Hepatocyte (in vitro differentiated cells): ENCODE measurements at regions not wholly inside any gene's neighbourhood (a gene's known extent, or its start where the extent isn't known, plus 50 kb on each side); places are given as distances from the start of the nearest gene placed in this dataset.
A peak's percentile ranks its signal among the peaks of the same experiment; 100 is the strongest.

Experiments used
- DNase-seq: peaks from one replicate; pipeline ENCODE4 v3.0.0-alpha.2; 2016; ENCODE audit warnings: low spot score
- H2AFZ ChIP-seq: fragments of 200-600 bp; sonication (generic); 2 replicates; pipeline ENCODE4 v1.6.0; 2016; ENCODE audit warnings: antibody characterized with exemption, mild to moderate bottlenecking
- H3K27ac ChIP-seq: fragments of 200-600 bp; sonication (generic); 2 replicates; pipeline ENCODE4 v1.5.1; 2016; ENCODE audit warnings: mild to moderate bottlenecking
- H3K27me3 ChIP-seq: fragments of 200-600 bp; sonication (generic); 2 replicates; pipeline ENCODE4 v1.6.1; 2016
- H3K36me3 ChIP-seq: fragments of 200-600 bp; sonication (generic); replicated peaks from 2 replicates; pipeline ENCODE4 v1.5.1; 2016; ENCODE audit warnings: low read depth; ENCODE audit not compliant: insufficient read depth
- H3K4me1 ChIP-seq: fragments of 200-600 bp; sonication (generic); 2 replicates; pipeline ENCODE4 v1.5.1; 2016; ENCODE audit warnings: mild to moderate bottlenecking, moderate library complexity; ENCODE audit not compliant: insufficient read depth
- H3K4me2 ChIP-seq: fragments of 200-600 bp; sonication (generic); 2 replicates; pipeline ENCODE4 v1.6.0; 2016
- H3K4me3 ChIP-seq: fragments of 200-600 bp; sonication (generic); 2 replicates; pipeline ENCODE4 v1.5.1; 2016; ENCODE audit warnings: mild to moderate bottlenecking
- H3K79me2 ChIP-seq: fragments of 200-600 bp; sonication (generic); 2 replicates; pipeline ENCODE4 v1.6.0; 2017; ENCODE audit warnings: mild to moderate bottlenecking
- H3K9me2 ChIP-seq: fragments of 200-600 bp; sonication (generic); replicated peaks from 2 replicates; pipeline ENCODE4 v1.6.0; 2017; ENCODE audit warnings: mild to moderate bottlenecking; ENCODE audit not compliant: insufficient read depth
- H3K9me3 ChIP-seq: fragments of 200-600 bp; sonication (generic); 2 replicates; pipeline ENCODE4 v1.5.1; 2016; ENCODE audit warnings: low read depth, mild to moderate bottlenecking
- H4K20me1 ChIP-seq: fragments of 200-600 bp; sonication (generic); 2 replicates; pipeline ENCODE4 v1.6.0; 2016; ENCODE audit warnings: mild to moderate bottlenecking; ENCODE audit not compliant: insufficient read depth, poor library complexity, severe bottlenecking
- EZH2 ChIP-seq: fragments of 200-600 bp; sonication (generic); IDR thresholded peaks from 2 replicates; pipeline ENCODE4 v1.6.1; 2016; ENCODE audit warnings: antibody characterized with exemption, mild to moderate bottlenecking, borderline replicate concordance
- EZH2phosphoT487 ChIP-seq: fragments of 200-600 bp; sonication (generic); IDR thresholded peaks from one replicate; pipeline ENCODE4 v1.6.1; 2018; ENCODE audit warnings: antibody characterized with exemption, mild to moderate bottlenecking, low read depth, moderate library complexity; ENCODE audit not compliant: unreplicated experiment, severe bottlenecking
- WGBS: methylation state at CpG from one replicate; pipeline ENCODE4 v1.1.6; 2016; ENCODE audit warnings: low lambda C conversion rate; ENCODE audit errors: missing lambda C conversion rate; 5-methylcytosine and 5-hydroxymethylcytosine counted together
- TF ChIP-seq, protein P1 (sequence below): fragments of 200-600 bp; sonication (generic); IDR thresholded peaks from 2 replicates; pipeline ENCODE4 v1.5.1; 2016; ENCODE audit warnings: antibody characterized with exemption, mild to moderate bottlenecking; ENCODE audit not compliant: poor library complexity

DNA sequence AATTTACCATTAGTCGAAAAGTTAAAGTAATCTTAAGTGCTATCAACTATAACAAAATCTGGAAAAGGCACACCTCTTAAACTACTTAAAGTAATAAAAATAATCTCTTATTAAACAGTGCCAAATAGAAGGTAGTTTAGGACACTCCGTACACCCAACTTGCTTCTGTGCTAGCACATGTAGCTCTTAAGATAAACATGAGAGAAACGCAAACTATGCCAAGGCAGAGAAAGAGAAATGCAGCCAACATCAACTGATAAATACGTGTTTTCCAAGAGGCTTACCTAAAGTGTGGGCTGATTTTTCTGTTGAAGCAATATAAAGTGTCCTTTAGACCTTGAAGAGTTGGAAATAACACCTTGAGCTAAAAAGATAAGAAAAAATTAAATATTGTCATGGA, 480.6 kb upstream of the DAB2 start:
- H2AFZ ChIP-seq, result no peak overlapping the region
- DNase-seq, result no peak
- H4K20me1 ChIP-seq, result no peaks in the 10 kb centered on the region
- TF ChIP-seq EZH2phosphoT487 (no peak), EZH2 (no peak)
- TF ChIP-seq, protein P1, sequence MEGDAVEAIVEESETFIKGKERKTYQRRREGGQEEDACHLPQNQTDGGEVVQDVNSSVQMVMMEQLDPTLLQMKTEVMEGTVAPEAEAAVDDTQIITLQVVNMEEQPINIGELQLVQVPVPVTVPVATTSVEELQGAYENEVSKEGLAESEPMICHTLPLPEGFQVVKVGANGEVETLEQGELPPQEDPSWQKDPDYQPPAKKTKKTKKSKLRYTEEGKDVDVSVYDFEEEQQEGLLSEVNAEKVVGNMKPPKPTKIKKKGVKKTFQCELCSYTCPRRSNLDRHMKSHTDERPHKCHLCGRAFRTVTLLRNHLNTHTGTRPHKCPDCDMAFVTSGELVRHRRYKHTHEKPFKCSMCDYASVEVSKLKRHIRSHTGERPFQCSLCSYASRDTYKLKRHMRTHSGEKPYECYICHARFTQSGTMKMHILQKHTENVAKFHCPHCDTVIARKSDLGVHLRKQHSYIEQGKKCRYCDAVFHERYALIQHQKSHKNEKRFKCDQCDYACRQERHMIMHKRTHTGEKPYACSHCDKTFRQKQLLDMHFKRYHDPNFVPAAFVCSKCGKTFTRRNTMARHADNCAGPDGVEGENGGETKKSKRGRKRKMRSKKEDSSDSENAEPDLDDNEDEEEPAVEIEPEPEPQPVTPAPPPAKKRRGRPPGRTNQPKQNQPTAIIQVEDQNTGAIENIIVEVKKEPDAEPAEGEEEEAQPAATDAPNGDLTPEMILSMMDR, result no peak
- WGBS, result 46% methylated on average over 4 of the region's 4 CpGs
- no peaks in the 10 kb centered on the region for H3K79me2 ChIP-seq
- no peak overlapping the region for H3K4me3 ChIP-seq
- H3K27ac ChIP-seq, result no peak overlapping the region
- H3K36me3 ChIP-seq, result no peaks in the 10 kb centered on the region
- H3K27me3 ChIP-seq, result no peaks in the 10 kb centered on the region
- H3K9me2 ChIP-seq, result no peaks in the 10 kb centered on the region
- H3K4me1 ChIP-seq, result no peaks in the 10 kb centered on the region
- H3K4me2 ChIP-seq, result no peak overlapping the region
- no peaks in the 10 kb centered on the region for H3K9me3 ChIP-seq

DNA sequence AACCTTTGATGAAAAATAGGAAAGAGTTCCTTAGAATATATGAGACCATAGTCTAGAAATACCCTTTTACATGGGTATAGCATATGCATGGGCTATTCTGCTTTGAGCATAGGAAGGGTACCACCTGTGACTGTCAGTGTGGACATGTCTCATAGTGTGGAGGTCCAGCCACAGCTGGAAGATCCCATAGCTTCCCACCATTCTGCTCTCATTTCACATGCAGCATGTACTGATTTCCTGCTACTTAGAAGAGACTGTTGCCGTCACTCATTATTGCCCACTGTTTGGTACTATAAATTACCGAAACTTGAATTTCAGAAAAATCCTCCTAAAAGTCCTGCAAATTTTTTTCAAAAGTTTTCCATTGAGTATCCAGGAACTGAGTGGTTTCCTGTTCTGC, 477.8 kb upstream of the DAB2 start:
- TF ChIP-seq EZH2phosphoT487, result no peak
- TF ChIP-seq EZH2, result no peak
- TF ChIP-seq, protein P1, result no peak
- H3K9me3 ChIP-seq, result no peaks in the 10 kb centered on the region
- no peaks in the 10 kb centered on the region for H4K20me1 ChIP-seq
- DNase-seq, result no peak
- WGBS, result 94% methylated on average over 2 of the region's 2 CpGs
- no peak overlapping the region for H3K4me3 ChIP-seq
- H3K4me2 ChIP-seq, result no peak overlapping the region
- H3K9me2 ChIP-seq, result no peaks in the 10 kb centered on the region
- no peaks in the 10 kb centered on the region for H3K4me1 ChIP-seq
- H3K27me3 ChIP-seq, result no peaks in the 10 kb centered on the region
- no peaks in the 10 kb centered on the region for H3K79me2 ChIP-seq
- H3K36me3 ChIP-seq, result no peaks in the 10 kb centered on the region
- no peak overlapping the region for H3K27ac ChIP-seq
- H2AFZ ChIP-seq, result no peak overlapping the region

DNA sequence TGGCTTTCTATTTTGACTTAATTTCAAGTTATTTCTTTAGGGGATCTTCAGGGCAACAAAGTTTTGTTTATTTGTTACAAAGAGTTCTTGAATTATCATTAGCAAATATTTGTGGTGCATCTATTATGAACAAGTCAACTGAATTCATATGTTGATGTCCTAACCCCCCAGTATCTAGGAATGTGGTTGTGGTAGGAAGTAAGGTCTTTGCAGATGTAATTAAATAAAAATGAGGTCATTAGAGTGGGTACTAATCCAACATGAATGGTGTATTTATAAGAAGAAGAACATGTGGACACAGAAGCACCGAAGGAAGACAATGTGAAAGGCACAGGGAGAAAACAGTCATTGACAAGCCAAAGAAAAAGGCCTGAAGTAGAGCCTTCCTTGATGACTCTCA, 474.0 kb upstream of the DAB2 start:
- no peaks in the 10 kb centered on the region for H3K9me2 ChIP-seq
- no peaks in the 10 kb centered on the region for H3K9me3 ChIP-seq
- no peaks in the 10 kb centered on the region for H4K20me1 ChIP-seq
- H3K27ac ChIP-seq, result no peak overlapping the region
- WGBS, result 90% methylated on average over 1 of the region's 1 CpG
- no peak overlapping the region for H3K4me3 ChIP-seq
- no peak overlapping the region for H2AFZ ChIP-seq
- H3K4me1 ChIP-seq, result no peaks in the 10 kb centered on the region
- no peaks in the 10 kb centered on the region for H3K27me3 ChIP-seq
- no peaks in the 10 kb centered on the region for H3K79me2 ChIP-seq
- TF ChIP-seq EZH2phosphoT487 (no peak), EZH2 (no peak)
- TF ChIP-seq, protein P1, result no peak
- H3K4me2 ChIP-seq, result no peak overlapping the region
- no peak for DNase-seq
- H3K36me3 ChIP-seq, result no peaks in the 10 kb centered on the region

DNA sequence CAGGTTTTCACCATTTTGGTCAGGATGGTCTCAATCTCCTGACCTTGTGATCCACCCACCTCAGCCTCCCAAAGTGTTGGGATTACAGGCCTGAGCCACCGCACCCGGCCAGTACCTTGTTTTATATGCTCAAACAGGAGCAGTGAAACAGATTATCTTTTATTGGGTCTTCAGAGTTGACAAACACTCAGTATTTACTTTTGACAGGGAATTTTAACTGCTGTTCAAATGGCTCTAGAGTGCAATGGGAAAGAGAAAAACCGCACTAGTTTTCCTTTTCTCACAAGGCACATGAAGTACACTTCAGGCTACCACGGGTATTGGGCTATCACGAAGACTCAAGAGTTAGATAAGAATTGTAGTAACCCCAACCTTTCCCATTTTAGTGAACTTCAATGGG, 471.9 kb upstream of the DAB2 start:
- no peaks in the 10 kb centered on the region for H3K9me2 ChIP-seq
- no peaks in the 10 kb centered on the region for H3K9me3 ChIP-seq
- H2AFZ ChIP-seq, result no peak overlapping the region
- H4K20me1 ChIP-seq, result no peaks in the 10 kb centered on the region
- 35% methylated on average over 5 of the region's 5 CpGs for WGBS
- no peaks in the 10 kb centered on the region for H3K36me3 ChIP-seq
- DNase-seq, result peak; percentile 4
- H3K79me2 ChIP-seq, result no peaks in the 10 kb centered on the region
- no peak overlapping the region for H3K4me3 ChIP-seq
- H3K4me2 ChIP-seq, result peak overlapping the region; percentile 16
- TF ChIP-seq, protein P1, result no peak
- TF ChIP-seq EZH2 (no peak), EZH2phosphoT487 (no peak)
- H3K27ac ChIP-seq, result no peak overlapping the region
- no peaks in the 10 kb centered on the region for H3K4me1 ChIP-seq
- H3K27me3 ChIP-seq, result no peaks in the 10 kb centered on the region
